Testis (tissue), 2 donors: ENCODE measurements at regions not wholly inside any gene's neighbourhood (a gene's known extent, or its start where the extent isn't known, plus 50 kb on each side); places are given as distances from the start of the nearest gene placed in this dataset.
"Not testable (repeated sequence)": the region's sequence is repeated elsewhere in the genome, so short reads cannot be mapped to it uniquely, and the experiment has no call there.

Experiments used
- POLR2A ChIP-seq: fragments of 450-650 bp; IDR thresholded peaks from one replicate; pipeline ENCODE4 v1.6.1; 2017; ENCODE audit warnings: antibody characterized with exemption, mild to moderate bottlenecking, moderate library complexity
- TF ChIP-seq, protein P1 (sequence below), 3 experiments: fragments of 450-650 bp in 2 of 3; fragments of 200-600 bp in 1 of 3; sonication (generic) in 1 of 3; IDR thresholded peaks; one replicate each; pipeline ENCODE4 v1.5.1; 2016 to 2019; ENCODE audit warnings: antibody characterized with exemption in 3 of 3, mild to moderate bottlenecking in 2 of 3, moderate library complexity in 1 of 3

DNA sequence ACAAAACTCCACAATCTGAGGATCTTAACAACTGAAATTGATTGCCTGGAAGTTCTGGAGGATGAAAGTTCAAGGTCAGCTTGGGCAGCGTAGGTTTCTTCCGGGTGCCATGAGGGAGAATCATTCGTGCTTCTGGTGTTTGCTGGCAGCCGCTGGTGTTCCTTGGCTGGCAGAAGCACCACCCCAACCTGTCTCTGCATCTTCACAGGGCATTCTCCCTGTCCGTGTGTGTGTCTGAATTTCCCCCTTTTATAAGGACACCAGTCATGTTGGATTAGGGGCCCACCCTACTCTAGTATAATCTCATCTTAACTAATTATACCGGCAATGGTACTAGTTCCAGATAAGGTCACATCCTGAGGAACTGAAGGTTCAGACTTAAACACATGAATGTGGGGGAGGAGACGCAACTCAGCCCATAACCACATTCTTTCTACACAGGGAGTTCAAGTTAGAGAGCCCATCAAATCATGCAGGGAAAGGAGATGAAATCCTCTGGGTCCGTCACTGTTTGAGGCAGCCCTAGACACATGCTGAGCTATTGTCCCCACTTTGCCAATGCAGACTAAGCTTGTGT lies 175.9 kb upstream of the PLGLB2 start:
- TF ChIP-seq, protein P1, sequence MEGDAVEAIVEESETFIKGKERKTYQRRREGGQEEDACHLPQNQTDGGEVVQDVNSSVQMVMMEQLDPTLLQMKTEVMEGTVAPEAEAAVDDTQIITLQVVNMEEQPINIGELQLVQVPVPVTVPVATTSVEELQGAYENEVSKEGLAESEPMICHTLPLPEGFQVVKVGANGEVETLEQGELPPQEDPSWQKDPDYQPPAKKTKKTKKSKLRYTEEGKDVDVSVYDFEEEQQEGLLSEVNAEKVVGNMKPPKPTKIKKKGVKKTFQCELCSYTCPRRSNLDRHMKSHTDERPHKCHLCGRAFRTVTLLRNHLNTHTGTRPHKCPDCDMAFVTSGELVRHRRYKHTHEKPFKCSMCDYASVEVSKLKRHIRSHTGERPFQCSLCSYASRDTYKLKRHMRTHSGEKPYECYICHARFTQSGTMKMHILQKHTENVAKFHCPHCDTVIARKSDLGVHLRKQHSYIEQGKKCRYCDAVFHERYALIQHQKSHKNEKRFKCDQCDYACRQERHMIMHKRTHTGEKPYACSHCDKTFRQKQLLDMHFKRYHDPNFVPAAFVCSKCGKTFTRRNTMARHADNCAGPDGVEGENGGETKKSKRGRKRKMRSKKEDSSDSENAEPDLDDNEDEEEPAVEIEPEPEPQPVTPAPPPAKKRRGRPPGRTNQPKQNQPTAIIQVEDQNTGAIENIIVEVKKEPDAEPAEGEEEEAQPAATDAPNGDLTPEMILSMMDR (IDR thresholded peaks at IDR 0.05) = not testable (repeated sequence)
- not testable (repeated sequence) for TF ChIP-seq POLR2A
